GM12878 (cell line): ENCODE measurements at regions not wholly inside any gene's neighbourhood (a gene's known extent, or its start where the extent isn't known, plus 50 kb on each side); places are given as distances from the start of the nearest gene placed in this dataset.
"Not testable (repeated sequence)": the region's sequence is repeated elsewhere in the genome, so short reads cannot be mapped to it uniquely, and the experiment has no call there.

Experiments used
- ATAC-seq: fragments of 200-7000 bp; cut with Tn5 transposase; 3 replicates; pipeline ENCODE4 v1.9.1; 2020; ENCODE audit warnings: mild to moderate bottlenecking, moderate library complexity
- BruUV-seq: library from RNA; stranded (reverse); fragments of 400-500 nt; replicated peaks from 2 replicates; lab custom pipeline; 2021; lab: Mats Ljungman, UMichigan
- CTCF ChIA-PET: fragments of 300-600 bp; sonication (Branson Sonifier 250); formaldehyde crosslinking; extraction: SDS; loops from one replicate; lab custom pipeline; 2021; ENCODE audit warnings: inconsistent platforms; lab: Yijun Ruan, JAX
- POLR2A ChIA-PET: fragments of 350-600 bp; formaldehyde crosslinking; extraction: SDS; loops from one replicate; lab custom pipeline; 2021; ENCODE audit warnings: inconsistent platforms; lab: Charles Lee
- RAD21 ChIA-PET: fragments of 300-600 bp; sonication (Branson Sonifier 250); formaldehyde crosslinking; loops from one replicate; lab custom pipeline; 2023; ENCODE audit warnings: antibody characterized with exemption; ENCODE audit not compliant: unreplicated experiment; lab: Charles Lee
- SMC1A ChIA-PET: fragments of 300-600 bp; sonication (Branson Sonifier 250); formaldehyde crosslinking; loops from one replicate; lab custom pipeline; 2023; ENCODE audit not compliant: unreplicated experiment, uncharacterized antibody; lab: Charles Lee
- DNase-seq: peaks from one replicate; pipeline ENCODE4 v3.0.0-alpha.2; 2011; ENCODE audit warnings: low read depth, low spot score
- FAIRE-seq: peaks from 3 replicates; lab custom pipeline; 2011; peaks lifted over from hg19 to GRCh38; lab: Jason Lieb, UNC
- H2AFZ ChIP-seq: 2 replicates; pipeline ENCODE4 v1.6.0; 2011; ENCODE audit warnings: low read depth, low read length, control low read depth; ENCODE audit not compliant: control insufficient read depth
- H3K27ac ChIP-seq: 2 replicates; pipeline ENCODE4 v1.5.1; 2011; ENCODE audit warnings: control low read depth; ENCODE audit not compliant: control insufficient read depth, insufficient read depth
- H3K27me3 ChIP-seq, 2 experiments: replicated peaks in 1 of 2; 2 replicates each; pipeline versions ENCODE4 v1.6.0 to v1.6.1; 2011; ENCODE audit warnings: low read length in 1 of 2; ENCODE audit not compliant: control insufficient read depth in 2 of 2, insufficient read depth in 2 of 2
- H3K36me3 ChIP-seq, 2 experiments: 2 replicates each; pipeline ENCODE4 v1.5.1; 2011; ENCODE audit warnings: low read length in 1 of 2; ENCODE audit not compliant: control insufficient read depth in 2 of 2, insufficient read depth in 2 of 2
- H3K4me1 ChIP-seq: 2 replicates; pipeline ENCODE4 v1.6.1; 2011; ENCODE audit warnings: mild to moderate bottlenecking, low read length, moderate library complexity, mixed read lengths; ENCODE audit not compliant: control insufficient read depth, insufficient read depth
- H3K4me2 ChIP-seq: 2 replicates; pipeline ENCODE4 v1.6.0; 2011; ENCODE audit warnings: control low read depth; ENCODE audit not compliant: control insufficient read depth, insufficient read depth
- H3K4me3 ChIP-seq: fragments of 200-600 bp; sonication (generic); 2 replicates; pipeline ENCODE4 v1.5.1; 2016
- H3K79me2 ChIP-seq: 2 replicates; pipeline ENCODE4 v1.6.0; 2011; ENCODE audit warnings: low read length; ENCODE audit not compliant: control insufficient read depth, insufficient read depth
- H3K9ac ChIP-seq: 2 replicates; pipeline ENCODE4 v1.8.0; 2011; ENCODE audit warnings: low read length, control low read depth, mixed read lengths; ENCODE audit not compliant: control insufficient read depth, insufficient read depth
- H3K9me3 ChIP-seq: replicated peaks from 3 replicates; pipeline ENCODE4 v1.5.1; 2011; ENCODE audit warnings: mild to moderate bottlenecking, low read length; ENCODE audit not compliant: control insufficient read depth, insufficient read depth
- H4K20me1 ChIP-seq: 2 replicates; pipeline ENCODE4 v1.6.0; 2011; ENCODE audit not compliant: control insufficient read depth, insufficient read depth
- ZNF592 ChIP-seq: fragments of 450-650 bp; IDR thresholded peaks from 2 replicates; pipeline ENCODE4 v1.6.1; 2017; ENCODE audit warnings: mild to moderate bottlenecking, moderate library complexity
- WGBS: methylation state at CpG from one replicate; pipeline ENCODE4 v1.1.6; 2016; ENCODE audit warnings: low lambda C conversion rate; ENCODE audit not compliant: insufficient replicate concordance, insufficient coverage; ENCODE audit errors: missing lambda C conversion rate; 5-methylcytosine and 5-hydroxymethylcytosine counted together
- in situ Hi-C: fragments of 300-500 bp; cut with MboI; formaldehyde crosslinking; loops from 9 replicates; pipeline ENCODE4 v1.14.3; 2018; ENCODE audit warnings: mixed read lengths
- intact Hi-C: fragments of 100-400 bp; cut with micrococcal nuclease; formaldehyde crosslinking; loops from one replicate; pipeline ENCODE4 v1.14.2; 2022; ENCODE audit not compliant: unreplicated experiment

GRCh38 chr2:47697681-47698435, 85.1 kb upstream of the MSH6 start:
- H4K20me1 ChIP-seq, RAD21 ChIA-PET, POLR2A ChIA-PET, H3K27me3 ChIP-seq, H3K27ac ChIP-seq, BruUV-seq, FAIRE-seq, H3K79me2 ChIP-seq, H3K9ac ChIP-seq, in situ Hi-C loops, ATAC-seq, DNase-seq, H3K9me3 ChIP-seq, H3K36me3 ChIP-seq, H2AFZ ChIP-seq: not testable (repeated sequence)
- intact Hi-C loops, result loop anchor here (2.0 kb wide), 1 partner anchor 27 kb away; no protein-coding TSS in a partner anchor
- SMC1A ChIA-PET, result interaction anchor here (0.8 to 1.9 kb wide), 6 partner anchors 11 to 69 kb away, joined by 3 to 7 read pairs (median 4); no protein-coding TSS in a partner anchor
- WGBS, result 28% methylated on average over 13 of the region's 14 CpGs
- Histone ChIP-seq H3K4me2 (0 out of 2 replicates have a peak overlapping the region, but pooled peaks have one; percentile 11), H3K4me1 (peaks cover 24% of the 10 kb centered on the region), H3K4me3 (0 out of 2 replicates have a peak overlapping the region, but pooled peaks have one; percentile 19)
- CTCF ChIA-PET, result interaction anchor here (0.5 to 1.5 kb wide), 3 partner anchors 11 to 211 kb away, joined by 3 to 4 read pairs (median 3); no protein-coding TSS in a partner anchor
- 0 out of 2 replicates have a peak, but pooled peaks have one; percentile 56 for TF ChIP-seq ZNF592
